ENCODE measurements at regions not wholly inside any gene's neighbourhood (a gene's known extent, or its start where the extent isn't known, plus 50 kb on each side); places are given as distances from the start of the nearest gene placed in this dataset.

- TF ChIP-seq WIZ (CRISPR knock-in tag; IDR thresholded peaks at IDR 0.05) (no peak), HOXA7 (CRISPR knock-in tag; IDR thresholded peaks at IDR 0.05) (no peak), BRCA1 (CRISPR knock-in tag; IDR thresholded peaks at IDR 0.05) (no peak), RFXAP (CRISPR knock-in tag; IDR thresholded peaks at IDR 0.05; ENCODE audit: borderline replicate concordance) (no peak), NFYC (CRISPR knock-in tag; IDR thresholded peaks at IDR 0.05) (no peak), ZFP62 (CRISPR knock-in tag; IDR thresholded peaks at IDR 0.05) (no peak)
Measured at GRCh38 chr5:128630121-128630520, 92.1 kb upstream of the FBN2 start (continued).

- Histone ChIP-seq H3K36me3 (replicated peaks in 1 of 2; ENCODE audit: control insufficient read depth in 1 of 2, insufficient read depth in 2 of 2, low read length in 2 of 2) (no peaks in the 10 kb centered on the region), H3K27me3 (ENCODE audit: control insufficient read depth in 1 of 2, insufficient read depth in 2 of 2, low read length in 2 of 2) (no peaks in the 10 kb centered on the region), H2AFZ (ENCODE audit: low read length) (no peak overlapping the region), H3K79me2 (ENCODE audit: insufficient read depth, low read length) (no peaks in the 10 kb centered on the region), H3K4me3 (replicated peaks in 1 of 3; ENCODE audit: insufficient read depth in 1 of 3, low read depth in 2 of 3, low read length in 3 of 3) (no peak overlapping the region), H3K9me3 (ENCODE audit: low read length) (no peaks in the 10 kb centered on the region), H3K4me1 (ENCODE audit: insufficient read depth, low read length) (no peaks in the 10 kb centered on the region), H4K20me1 (ENCODE audit: insufficient read depth, low read length) (no peaks in the 10 kb centered on the region), H3K9ac (ENCODE audit: insufficient read depth, low read depth, low read length) (no peak overlapping the region), H3K27ac (ENCODE audit: extremely low read length, insufficient read depth, low read length) (no peak overlapping the region), H3K4me2 (ENCODE audit: low read depth, low read length) (no peak overlapping the region)
- ChIA-PET CTCF (ENCODE audit: low intra/inter-chr PET ratio, low total read pairs) (no interaction called here), POLR2A (no interaction called here)
- FAIRE-seq: no peak
- no peak for DNase-seq (ENCODE audit: low spot score)
- in situ Hi-C loops (cut with HindIII; ENCODE audit: extremely low pct_ligation_motif_present, low pct_unique_long_range_greater_than_20kb) (no loop called here), intact Hi-C loops (cut with micrococcal nuclease; ENCODE audit: unreplicated experiment) (no loop called here)
- ATAC-seq: no peak
- BruUV-seq (replicated peaks): no TSS peak
- 8% methylated on average over 1 of the region's 1 CpG for WGBS (ENCODE audit: low lambda C conversion rate)
- TF ChIP-seq RFX5 (IDR thresholded peaks at IDR 0.05; ENCODE audit: low read depth, low read length) (no peak), GPBP1L1 (CRISPR knock-in tag; IDR thresholded peaks at IDR 0.05) (no peak)
- TF ChIP-seq, protein P1, sequence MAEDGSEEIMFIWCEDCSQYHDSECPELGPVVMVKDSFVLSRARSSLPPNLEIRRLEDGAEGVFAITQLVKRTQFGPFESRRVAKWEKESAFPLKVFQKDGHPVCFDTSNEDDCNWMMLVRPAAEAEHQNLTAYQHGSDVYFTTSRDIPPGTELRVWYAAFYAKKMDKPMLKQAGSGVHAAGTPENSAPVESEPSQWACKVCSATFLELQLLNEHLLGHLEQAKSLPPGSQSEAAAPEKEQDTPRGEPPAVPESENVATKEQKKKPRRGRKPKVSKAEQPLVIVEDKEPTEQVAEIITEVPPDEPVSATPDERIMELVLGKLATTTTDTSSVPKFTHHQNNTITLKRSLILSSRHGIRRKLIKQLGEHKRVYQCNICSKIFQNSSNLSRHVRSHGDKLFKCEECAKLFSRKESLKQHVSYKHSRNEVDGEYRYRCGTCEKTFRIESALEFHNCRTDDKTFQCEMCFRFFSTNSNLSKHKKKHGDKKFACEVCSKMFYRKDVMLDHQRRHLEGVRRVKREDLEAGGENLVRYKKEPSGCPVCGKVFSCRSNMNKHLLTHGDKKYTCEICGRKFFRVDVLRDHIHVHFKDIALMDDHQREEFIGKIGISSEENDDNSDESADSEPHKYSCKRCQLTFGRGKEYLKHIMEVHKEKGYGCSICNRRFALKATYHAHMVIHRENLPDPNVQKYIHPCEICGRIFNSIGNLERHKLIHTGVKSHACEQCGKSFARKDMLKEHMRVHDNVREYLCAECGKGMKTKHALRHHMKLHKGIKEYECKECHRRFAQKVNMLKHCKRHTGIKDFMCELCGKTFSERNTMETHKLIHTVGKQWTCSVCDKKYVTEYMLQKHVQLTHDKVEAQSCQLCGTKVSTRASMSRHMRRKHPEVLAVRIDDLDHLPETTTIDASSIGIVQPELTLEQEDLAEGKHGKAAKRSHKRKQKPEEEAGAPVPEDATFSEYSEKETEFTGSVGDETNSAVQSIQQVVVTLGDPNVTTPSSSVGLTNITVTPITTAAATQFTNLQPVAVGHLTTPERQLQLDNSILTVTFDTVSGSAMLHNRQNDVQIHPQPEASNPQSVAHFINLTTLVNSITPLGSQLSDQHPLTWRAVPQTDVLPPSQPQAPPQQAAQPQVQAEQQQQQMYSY (CRISPR knock-in tag; IDR thresholded peaks at IDR 0.05): no peak
- TF ChIP-seq, protein P2, sequence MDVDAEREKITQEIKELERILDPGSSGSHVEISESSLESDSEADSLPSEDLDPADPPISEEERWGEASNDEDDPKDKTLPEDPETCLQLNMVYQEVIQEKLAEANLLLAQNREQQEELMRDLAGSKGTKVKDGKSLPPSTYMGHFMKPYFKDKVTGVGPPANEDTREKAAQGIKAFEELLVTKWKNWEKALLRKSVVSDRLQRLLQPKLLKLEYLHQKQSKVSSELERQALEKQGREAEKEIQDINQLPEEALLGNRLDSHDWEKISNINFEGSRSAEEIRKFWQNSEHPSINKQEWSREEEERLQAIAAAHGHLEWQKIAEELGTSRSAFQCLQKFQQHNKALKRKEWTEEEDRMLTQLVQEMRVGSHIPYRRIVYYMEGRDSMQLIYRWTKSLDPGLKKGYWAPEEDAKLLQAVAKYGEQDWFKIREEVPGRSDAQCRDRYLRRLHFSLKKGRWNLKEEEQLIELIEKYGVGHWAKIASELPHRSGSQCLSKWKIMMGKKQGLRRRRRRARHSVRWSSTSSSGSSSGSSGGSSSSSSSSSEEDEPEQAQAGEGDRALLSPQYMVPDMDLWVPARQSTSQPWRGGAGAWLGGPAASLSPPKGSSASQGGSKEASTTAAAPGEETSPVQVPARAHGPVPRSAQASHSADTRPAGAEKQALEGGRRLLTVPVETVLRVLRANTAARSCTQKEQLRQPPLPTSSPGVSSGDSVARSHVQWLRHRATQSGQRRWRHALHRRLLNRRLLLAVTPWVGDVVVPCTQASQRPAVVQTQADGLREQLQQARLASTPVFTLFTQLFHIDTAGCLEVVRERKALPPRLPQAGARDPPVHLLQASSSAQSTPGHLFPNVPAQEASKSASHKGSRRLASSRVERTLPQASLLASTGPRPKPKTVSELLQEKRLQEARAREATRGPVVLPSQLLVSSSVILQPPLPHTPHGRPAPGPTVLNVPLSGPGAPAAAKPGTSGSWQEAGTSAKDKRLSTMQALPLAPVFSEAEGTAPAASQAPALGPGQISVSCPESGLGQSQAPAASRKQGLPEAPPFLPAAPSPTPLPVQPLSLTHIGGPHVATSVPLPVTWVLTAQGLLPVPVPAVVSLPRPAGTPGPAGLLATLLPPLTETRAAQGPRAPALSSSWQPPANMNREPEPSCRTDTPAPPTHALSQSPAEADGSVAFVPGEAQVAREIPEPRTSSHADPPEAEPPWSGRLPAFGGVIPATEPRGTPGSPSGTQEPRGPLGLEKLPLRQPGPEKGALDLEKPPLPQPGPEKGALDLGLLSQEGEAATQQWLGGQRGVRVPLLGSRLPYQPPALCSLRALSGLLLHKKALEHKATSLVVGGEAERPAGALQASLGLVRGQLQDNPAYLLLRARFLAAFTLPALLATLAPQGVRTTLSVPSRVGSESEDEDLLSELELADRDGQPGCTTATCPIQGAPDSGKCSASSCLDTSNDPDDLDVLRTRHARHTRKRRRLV (CRISPR knock-in tag; IDR thresholded peaks at IDR 0.05): no peak
- TF ChIP-seq, protein P3, sequence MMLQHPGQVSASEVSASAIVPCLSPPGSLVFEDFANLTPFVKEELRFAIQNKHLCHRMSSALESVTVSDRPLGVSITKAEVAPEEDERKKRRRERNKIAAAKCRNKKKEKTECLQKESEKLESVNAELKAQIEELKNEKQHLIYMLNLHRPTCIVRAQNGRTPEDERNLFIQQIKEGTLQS (CRISPR knock-in tag; IDR thresholded peaks at IDR 0.05): no peak
Measured at GRCh38 chr5:128631771-128632170, 93.7 kb upstream of the FBN2 start.

All from HepG2 (cell line).